Amygdala (tissue), 56 donors: ENCODE measurements at regions not wholly inside any gene's neighbourhood (a gene's known extent, or its start where the extent isn't known, plus 50 kb on each side); places are given as distances from the start of the nearest gene placed in this dataset.

Source experiments
- DNase-seq, 56 donors: peaks; one replicate each; lab custom pipeline; 2025; lab: John Stamatoyannopoulos, UW

GRCh38 chr7:26549281-26549944 is 257.8 kb downstream of the SNX10 start:
- DNase-seq, result no peak

DNA sequence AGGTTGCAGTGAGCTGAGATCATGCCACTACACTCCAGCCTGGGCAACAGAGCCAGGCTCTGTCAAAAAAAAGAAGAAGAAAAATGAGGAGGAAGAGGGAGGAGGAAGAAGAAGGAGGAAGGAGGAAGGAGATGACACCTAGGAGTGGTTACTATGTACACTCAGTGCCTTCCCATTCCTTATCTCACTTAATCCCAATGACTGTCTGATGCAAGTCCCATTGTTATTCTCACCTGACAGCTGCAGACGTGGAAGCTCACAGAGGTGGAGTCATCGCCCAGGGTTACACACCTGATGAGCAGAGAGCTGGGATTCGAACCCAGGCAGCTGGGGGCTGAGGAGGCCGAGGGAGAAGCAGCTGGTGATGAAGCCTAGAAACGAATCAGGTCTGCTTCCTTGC is 258.8 kb downstream of the SNX10 start:
- no peak for DNase-seq

GRCh38 chr7:26551740-26552139 is 260.1 kb downstream of the SNX10 start:
- no peak for DNase-seq

- DNase-seq, result no peak
These were observed 261.5 kb downstream of the SNX10 start for GRCh38 chr7:26553128-26553527.

DNA sequence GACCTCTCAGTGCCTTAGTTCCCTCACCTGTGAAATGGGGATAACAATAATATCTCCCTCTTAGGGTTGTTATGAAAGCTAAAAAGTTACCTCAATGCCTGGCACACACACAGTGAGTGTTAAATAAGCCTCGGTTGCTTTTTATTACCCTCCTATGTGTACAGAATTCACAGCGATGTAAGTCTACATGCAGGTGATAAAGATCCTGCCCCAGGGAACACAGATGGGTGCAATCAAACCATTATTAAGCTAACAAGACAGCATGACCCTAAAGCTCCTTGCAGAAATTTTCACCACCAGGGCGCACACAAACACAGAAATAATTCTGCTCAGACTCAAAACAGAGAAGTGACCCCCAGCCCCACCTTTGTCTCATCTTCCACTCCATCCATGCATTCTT is 261.9 kb downstream of the SNX10 start:
- DNase-seq, result no peak

- DNase-seq, result no peak
These were observed 263.3 kb downstream of the SNX10 start for GRCh38 chr7:26554952-26555351.

DNA sequence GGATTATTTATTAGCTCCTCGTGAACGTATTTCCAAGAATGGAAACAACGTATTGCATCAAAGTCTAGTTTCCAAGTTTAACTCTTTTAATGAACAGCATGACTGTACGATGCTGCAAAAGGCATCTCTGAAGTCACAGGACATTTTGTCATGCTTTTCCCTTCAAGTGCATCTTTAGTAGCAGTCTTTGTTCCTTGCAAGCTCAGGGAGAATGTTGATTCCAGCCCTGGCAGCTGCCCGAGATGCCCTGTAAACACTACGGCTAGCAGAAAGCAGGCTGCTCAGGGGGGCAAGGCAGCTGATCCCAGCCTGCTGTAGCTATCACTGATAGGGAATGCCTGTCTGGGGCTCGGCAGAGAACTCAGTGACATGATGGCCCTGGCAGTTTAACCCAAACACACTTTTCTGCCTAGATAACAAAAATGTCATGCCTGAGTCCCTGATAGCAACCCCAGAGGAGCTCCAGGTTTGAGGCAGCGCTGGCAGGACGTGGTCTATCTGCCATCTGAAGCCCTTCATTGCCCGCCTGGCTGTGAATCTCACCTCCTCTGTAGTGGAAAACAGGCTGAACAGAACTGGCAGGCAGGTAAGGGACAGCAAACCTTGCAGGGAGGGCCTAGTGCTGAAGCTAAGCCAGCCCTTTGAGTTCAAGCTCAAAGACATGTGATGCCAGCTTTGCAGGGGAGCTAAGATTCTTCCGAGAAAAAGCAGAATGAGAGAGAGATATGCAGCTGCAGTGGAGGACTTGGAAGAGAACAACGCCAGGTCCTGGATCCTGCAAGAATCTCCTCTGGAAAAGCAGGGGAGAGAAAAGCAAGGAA is 264.6 kb downstream of the SNX10 start:
- no peak for DNase-seq

- no peak for DNase-seq
These were observed 269.0 kb downstream of the SNX10 start for GRCh38 chr7:26560526-26561256.

- DNase-seq, result no peak
These were observed 271.2 kb downstream of the SNX10 start for GRCh38 chr7:26562841-26563240.

DNA sequence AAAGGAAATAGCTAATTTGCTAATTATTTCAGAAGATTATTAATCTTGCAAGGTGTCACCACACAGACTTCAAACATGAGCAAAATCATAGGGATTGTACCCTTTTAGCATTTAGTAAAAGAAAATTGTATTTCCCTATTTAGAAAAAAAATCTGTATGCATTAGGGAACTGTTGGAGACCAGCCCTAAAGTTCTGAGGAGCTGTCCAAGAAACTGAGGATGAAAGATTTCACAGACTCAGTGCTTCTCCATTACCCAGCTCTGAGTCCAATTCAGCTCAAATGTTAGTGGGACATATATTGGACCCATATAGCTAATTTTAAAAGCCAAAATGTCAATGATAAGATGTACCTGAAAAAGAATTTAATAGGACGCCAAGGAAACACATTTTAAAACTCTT is 271.7 kb downstream of the SNX10 start:
- DNase-seq, result no peak

DNA sequence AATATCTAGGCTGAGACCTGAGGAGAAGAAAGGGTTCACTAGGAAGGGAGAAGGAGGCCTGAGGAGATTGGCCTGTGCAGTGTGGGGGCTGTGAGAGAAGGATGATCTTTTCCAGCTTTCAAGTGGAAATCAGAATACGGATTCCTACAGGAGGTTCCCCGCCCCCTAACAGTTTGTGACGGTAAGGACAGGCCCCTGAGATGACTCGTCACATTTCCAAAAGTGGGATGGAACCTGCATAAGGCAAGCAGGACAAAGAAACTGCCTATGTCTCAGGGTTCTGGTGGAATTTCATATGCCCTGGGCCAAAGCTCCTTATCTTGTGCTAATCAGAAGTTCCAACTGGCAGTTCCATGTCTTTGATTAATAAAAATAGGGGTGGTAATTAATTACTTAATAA is 275.6 kb downstream of the SNX10 start:
- DNase-seq, result no peak

DNA sequence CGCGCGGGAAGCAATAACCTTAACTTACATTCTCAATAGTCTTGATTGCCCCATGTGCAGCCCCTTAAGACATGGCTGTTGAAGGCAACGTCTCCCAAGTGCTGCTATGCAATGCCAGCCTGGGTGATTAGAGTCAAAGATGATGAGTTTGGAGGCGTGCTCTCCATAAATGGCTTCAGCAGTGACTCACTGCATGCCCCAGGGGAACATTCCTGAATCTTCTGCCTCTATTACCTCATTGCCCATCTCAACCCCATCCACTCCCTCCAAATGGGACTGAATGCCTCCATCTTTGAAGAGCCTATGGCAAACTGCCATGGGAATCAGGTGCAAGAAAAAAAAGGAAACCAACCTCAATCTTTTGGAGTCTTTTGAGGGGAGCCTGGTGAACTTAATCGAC is 282.8 kb downstream of the SNX10 start:
- DNase-seq, result no peak

DNA sequence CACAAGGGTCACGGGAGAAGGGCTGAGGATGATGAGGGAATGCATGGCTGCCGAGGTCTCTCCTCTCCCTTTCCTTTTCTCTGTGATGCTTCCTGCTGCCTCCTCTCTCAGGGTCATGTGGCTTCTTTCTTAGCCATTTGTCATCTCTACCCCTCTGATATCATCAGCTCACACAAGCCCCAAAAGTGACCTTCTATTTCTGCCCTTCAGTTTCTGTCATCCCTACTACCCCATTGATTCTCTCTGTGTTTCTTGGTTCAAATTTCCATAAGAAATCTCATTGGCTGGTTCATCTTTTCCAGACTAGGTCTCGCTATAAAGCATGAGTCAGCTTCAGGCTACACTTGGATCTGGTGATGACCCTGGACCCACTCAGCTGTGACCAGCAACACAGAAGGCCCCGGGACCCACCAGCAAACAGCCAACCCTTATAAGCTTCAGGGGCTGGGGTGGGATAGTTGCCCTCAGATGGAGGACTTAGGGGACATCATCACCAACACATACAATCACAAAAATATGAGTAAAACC is 284.3 kb downstream of the SKAP2 start:
- DNase-seq, result no peak

DNA sequence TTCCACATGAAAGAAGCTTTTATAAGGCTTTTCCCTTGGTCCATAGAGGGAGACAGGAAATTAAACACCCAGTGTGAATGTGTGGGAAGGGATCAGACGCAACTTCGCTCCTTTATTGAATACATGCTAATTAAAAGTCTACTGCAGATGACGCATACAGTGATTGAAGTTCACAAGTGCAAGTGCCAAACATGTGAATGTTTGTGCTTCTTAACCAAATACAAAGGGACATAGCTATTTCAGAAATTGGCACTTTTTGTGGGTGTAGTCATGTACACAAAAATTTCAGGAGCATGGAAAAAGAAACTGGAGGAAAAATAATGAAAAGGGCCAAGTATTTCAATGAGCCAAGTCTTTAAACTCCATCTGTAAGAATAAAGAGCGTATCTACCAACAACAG is 283.7 kb downstream of the SKAP2 start:
- DNase-seq, result no peak

- no peak for DNase-seq
These were observed 281.2 kb downstream of the SKAP2 start for GRCh38 chr7:26583094-26583648.

DNA sequence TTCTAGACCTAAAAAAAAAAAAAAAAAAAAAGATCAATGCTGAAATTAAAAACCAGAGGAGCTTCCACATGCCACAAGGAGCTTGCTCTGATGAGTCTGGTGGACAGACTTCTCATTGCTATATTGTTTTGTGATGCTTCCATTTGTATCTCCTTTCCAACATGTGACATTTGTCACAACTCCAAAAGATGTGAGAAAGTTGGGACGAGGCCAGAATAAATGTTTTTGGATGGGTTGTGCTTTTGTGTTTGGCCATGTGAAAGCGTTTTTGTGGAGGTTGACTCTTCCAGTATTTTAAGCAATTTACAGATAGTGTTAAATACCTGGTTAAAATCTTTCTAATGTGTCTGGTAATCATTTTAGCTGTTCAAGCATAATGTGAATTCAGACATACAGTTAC is 280.1 kb downstream of the SKAP2 start:
- no peak for DNase-seq

GRCh38 chr7:26584987-26585665 is 279.3 kb downstream of the SKAP2 start:
- no peak for DNase-seq

DNA sequence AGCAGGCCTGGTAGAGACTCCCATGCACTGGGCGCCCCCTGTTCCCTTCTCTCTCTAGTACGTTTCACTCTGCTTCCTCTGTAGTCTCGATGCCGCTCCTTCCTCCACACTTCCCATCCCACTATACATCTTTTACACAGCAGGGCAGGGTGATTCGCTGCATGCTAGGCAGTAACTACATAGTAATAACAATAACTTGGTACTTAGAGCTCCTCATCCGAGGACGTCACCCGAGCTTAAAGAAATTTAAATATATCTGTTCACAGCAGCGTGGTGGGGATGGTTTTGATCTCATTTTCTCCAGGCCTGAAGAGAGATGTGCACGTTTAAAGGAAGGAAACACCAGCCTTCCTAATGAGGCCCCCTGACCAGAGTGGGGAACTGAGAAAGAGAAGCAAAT is 276.9 kb downstream of the SKAP2 start:
- no peak for DNase-seq

GRCh38 chr7:26588511-26588910 is 275.9 kb downstream of the SKAP2 start:
- no peak for DNase-seq

DNA sequence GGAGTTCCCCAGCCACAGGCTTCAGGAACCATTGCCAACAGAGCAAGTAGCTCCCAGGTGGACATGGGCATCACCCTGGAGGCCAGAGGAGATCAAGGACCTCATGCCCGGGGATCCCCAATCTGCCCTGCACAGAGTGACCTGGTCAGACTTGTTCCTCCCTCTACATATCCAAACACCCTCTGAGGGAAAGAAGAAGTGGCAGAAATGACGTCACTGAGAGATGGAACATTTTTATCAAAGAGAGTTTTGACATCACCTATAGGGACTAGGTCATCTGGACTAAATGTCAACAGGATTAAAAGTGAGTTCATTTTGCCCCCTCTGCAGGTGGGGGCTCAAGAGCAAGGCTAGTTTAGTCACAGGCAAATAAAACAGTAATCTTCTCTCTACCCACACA is 273.7 kb downstream of the SKAP2 start:
- DNase-seq, result no peak
